HS-27A (cell line): ENCODE measurements at regions not wholly inside any gene's neighbourhood (a gene's known extent, or its start where the extent isn't known, plus 50 kb on each side); places are given as distances from the start of the nearest gene placed in this dataset.
A peak's percentile ranks its signal among the peaks of the same experiment; 100 is the strongest.
"Not testable (repeated sequence)": the region's sequence is repeated elsewhere in the genome, so short reads cannot be mapped to it uniquely, and the experiment has no call there.

ENCODE experiments used
- DNase-seq: peaks from one replicate; pipeline ENCODE4 v3.0.0-alpha.2; 2012; ENCODE audit warnings: low read depth, missing footprints

- DNase-seq = no peak
These were observed 165.2 kb upstream of the TMEM72 start for GRCh38 chr10:44745920-44746319.

- no peak for DNase-seq
These were observed 163.5 kb upstream of the TMEM72 start for GRCh38 chr10:44747593-44748172.

DNA sequence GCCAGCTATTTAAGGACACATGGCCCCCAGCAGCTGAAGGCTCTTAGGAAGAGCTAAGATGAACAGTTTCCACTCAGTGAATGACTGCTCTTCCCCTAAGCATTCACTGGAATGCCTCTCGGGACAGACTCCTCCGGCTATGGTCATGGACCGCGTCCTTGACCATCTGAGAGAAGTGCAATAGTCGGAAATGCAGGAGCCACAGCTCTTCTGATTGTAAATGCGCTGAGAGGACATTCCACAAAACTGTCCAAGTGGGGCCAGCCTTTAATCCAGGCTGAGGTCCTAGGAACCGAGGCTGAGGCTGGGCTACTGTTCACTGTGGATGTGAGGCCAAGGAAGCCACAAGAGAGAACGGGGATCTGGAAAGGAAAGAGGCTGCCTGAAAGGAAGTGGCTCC is 162.0 kb upstream of the TMEM72 start:
- no peak for DNase-seq

DNA sequence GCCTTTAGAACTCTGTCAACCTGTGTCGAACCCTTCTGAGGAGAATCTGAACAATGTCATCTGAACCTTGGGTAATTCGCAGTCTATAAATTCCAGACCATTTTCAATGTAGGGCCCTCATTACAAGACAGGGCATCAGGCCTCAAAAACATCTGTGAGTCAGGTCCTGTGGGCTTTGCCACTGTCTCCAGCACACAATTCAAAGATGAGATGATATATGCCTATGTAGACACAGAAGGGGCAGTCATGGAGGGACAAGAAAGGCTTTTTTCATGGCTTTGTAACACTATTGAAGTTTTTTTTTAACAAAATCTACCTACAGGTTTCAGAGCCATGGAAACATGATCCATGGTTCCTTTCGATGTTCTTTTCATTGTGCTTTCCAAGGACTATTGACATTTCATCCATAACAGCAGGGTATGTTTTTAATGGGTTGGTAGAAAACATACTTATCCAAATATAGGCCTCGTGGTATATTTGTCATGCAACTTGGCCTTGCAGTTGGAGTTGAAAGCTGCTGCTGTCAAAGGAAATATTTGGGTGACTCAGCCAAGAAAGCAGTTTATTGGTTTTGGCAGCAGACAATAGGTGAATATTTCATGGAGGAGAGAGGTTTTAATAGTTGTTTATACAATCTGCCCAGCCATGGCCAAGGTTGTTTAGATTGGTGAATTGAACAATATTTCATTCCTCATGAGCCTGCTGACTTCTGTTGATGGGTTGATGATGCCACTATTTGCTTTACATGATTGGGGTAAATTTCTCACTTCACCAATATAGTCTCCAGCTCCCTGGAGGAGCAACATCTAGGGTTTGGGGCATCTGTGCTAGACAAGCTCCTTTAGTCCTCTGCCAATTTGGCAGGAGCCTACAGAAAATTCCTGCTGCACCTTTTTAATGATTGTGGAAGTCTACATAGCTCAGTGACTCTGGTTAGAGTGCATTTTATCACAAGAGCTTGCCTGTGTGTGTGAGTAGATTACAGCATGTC is 158.4 kb upstream of the TMEM72 start:
- DNase-seq = peak; percentile 60

DNA sequence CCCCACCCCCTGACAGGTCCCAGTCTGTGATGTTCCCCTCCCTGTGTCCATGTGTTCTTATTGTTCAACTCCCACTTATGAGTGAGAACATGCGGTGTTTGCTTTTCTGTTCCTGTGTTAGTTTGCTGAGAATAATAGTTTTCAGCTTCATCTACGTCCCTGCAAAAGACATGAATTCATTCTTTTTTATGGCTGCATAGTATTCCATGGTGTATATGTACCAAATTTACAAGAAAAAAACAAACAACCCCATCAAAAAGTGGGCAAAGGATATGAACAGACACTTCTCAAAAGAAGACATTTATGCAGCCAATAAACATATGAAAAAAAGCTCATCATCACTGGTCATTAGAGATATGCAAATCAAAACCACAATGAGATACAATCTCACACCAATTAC is 156.8 kb upstream of the TMEM72 start:
- not testable (repeated sequence) for DNase-seq

DNA sequence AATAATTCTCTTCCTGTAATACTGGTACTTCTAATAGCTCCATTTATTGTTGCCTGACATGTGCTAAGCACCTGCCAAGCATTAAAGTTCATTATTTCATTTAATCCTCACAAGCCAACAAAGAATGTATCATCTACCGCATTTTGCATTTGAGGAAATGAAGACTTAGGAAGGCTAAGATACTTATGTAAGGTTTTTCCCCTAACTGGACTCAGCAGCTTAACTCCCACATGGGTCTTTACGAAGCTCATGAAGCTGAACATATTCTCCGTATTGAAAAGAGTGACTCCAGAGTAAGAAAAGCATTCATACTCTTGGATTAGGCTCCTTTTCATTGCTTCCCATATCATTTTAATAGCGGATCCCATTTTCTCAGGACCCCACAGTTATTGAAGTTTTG is 155.7 kb upstream of the TMEM72 start:
- no peak for DNase-seq

GRCh38 chr10:44756216-44756615 is 154.9 kb upstream of the TMEM72 start:
- peak; percentile 14 for DNase-seq

DNA sequence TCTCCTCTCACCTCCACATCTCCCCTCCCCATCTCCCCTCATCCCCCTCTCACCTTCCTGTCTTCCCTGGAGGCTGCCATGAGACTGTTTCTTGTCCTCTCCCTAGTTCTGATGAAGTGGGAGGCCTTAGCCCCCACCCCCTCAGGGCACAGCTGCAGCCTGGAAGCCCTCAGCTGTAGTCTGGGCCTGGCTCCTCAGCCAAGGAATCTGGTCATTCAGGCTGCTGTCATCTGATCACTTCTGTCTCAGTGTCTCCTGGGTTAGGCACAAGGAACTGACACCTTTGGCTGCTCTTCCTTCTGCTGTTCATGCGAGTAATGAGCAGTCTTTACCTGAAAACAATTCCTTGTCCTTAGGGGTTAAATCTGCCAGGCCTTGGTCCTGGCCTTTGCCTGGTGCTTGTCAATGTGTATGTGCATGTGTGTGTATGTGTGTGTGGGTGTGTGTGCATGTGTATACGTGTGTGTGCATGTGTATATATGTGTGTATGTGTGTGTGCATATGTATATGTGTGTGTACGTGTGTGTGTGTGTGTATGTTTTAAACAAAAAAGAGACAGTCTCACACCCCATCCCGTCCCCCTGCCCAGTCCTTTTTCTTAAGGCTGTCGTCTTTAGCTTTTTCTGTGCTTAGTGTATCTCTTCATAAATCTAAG is 153.5 kb upstream of the TMEM72 start:
- DNase-seq = no peak

DNA sequence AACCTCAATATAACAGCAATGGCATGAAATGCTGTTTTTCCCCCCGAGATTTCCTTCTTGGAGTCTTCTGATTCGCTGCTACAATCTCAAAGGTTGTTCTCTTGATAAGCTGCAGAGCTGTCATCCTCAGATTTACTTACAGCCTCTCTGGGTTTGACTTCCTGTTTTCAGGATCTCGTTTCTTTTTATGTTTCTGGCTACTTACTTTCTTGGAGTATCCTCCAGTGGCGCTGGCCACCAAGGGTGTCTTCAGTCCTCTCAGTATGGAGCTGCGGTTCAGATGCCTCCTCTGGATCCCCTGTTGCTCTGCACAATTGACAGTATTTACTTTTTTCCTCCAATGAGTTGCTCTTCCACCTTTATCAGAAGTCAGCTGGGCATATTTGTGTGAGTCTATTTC is 152.0 kb upstream of the TMEM72 start:
- no peak for DNase-seq

GRCh38 chr10:44760513-44760912 is 150.6 kb upstream of the TMEM72 start:
- no peak for DNase-seq

- no peak for DNase-seq
These were observed 150.1 kb upstream of the TMEM72 start for GRCh38 chr10:44761076-44761475.

GRCh38 chr10:44763331-44763730 is 147.8 kb upstream of the TMEM72 start:
- no peak for DNase-seq

GRCh38 chr10:44765299-44765698 is 145.8 kb upstream of the TMEM72 start:
- no peak for DNase-seq

DNA sequence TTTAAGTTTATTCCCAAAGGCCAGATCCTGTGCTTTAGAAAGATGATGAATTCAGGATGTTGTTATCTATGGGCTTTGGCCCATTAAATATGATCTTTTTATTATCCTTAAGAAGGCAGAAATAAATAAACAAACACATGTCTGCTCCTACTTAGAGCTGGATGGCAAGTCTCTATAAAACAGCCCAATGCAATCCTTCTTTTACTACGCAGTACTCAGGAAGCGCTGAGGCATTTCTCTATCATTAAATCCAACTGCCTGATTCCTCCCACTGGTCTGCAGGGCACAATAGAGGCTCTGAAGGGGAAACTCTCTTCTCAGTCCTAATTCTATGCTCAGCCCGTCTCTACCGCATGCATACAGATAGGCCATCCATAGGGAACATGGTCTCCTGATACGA is 144.5 kb upstream of the TMEM72 start:
- DNase-seq = no peak

- DNase-seq = no peak
These were observed 141.7 kb upstream of the TMEM72 start for GRCh38 chr10:44769450-44769849.

- no peak for DNase-seq
These were observed 139.7 kb upstream of the TMEM72 start for GRCh38 chr10:44771233-44771995.

DNA sequence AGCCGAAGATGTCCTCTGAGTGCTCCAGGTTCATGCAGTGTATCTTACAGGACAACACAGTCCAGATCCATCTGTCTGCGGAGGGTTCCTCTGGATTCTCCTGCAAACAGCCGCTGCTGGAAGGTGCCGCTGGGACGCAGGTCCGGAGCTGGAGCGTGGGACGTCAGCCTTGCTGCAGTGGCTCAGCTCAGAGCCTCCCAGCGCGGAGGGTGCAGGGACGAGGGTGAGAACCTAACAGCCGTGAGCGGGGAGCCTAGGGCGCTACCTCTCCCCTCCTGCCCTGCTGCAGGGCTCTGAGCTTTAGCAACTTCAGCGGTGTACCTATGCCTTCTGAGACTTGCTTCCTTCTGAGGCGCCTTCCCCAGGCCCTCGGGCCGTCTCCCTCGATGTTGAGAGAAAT is 137.6 kb upstream of the TMEM72 start:
- no peak for DNase-seq

GRCh38 chr10:44774676-44775401 is 136.3 kb upstream of the TMEM72 start:
- DNase-seq = no peak

- DNase-seq = no peak
These were observed 135.8 kb upstream of the TMEM72 start for GRCh38 chr10:44775402-44775741.

DNA sequence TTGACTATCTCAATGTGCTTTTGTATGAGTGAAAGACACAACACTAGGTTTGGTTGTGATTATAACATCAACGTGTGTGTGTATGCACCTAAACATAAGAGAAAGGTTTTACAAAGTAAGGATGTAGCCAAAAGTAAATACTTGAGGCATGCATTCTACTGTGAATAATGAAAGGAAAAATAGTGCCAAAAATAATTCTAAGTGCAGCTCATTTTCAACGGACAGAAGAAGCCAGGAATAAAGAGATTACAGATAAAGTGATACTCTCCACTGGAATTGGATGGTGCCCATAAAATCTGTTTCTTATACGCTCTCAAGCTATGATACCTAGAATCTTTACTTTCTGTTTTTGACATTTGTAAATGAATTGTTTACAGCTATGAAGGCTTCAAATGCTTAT is 135.0 kb upstream of the TMEM72 start:
- DNase-seq = no peak

GRCh38 chr10:44779511-44779910 is 131.6 kb upstream of the TMEM72 start:
- no peak for DNase-seq

- no peak for DNase-seq
These were observed 130.7 kb upstream of the TMEM72 start for GRCh38 chr10:44780426-44780825.
